ENCODE measurements at regions not wholly inside any gene's neighbourhood (a gene's known extent, or its start where the extent isn't known, plus 50 kb on each side); places are given as distances from the start of the nearest gene placed in this dataset.
A peak's percentile ranks its signal among the peaks of the same experiment; 100 is the strongest.

- H3K4me3 ChIP-seq: no peak overlapping the region
- DNase-seq: peak in 1 of 2 donors; percentile 55
- H3K27me3 ChIP-seq: no peaks in the 10 kb centered on the region
- H3K4me1 ChIP-seq: no peaks in the 10 kb centered on the region
- no peak for TF ChIP-seq CTCF (IDR thresholded peaks at IDR 0.05)
- TF ChIP-seq POLR2A (IDR thresholded peaks at IDR 0.05): no peak
- intact Hi-C loops (cut with DNase I; ENCODE audit: low total_unique reads): no loop called here
- no peaks in the 10 kb centered on the region for H3K36me3 ChIP-seq
- H3K9me3 ChIP-seq: no peaks in the 10 kb centered on the region
- H3K27ac ChIP-seq: no peak overlapping the region
Measured at GRCh38 chr5:97266576-97266975, 83.5 kb upstream of the RIOK2 start.

- no peaks in the 10 kb centered on the region for H3K36me3 ChIP-seq
- H3K4me1 ChIP-seq: no peaks in the 10 kb centered on the region
- no peak for DNase-seq
- no peaks in the 10 kb centered on the region for H3K9me3 ChIP-seq
- H3K4me3 ChIP-seq: no peak overlapping the region
- H3K27me3 ChIP-seq: no peaks in the 10 kb centered on the region
- intact Hi-C loops (cut with DNase I; ENCODE audit: low total_unique reads): no loop called here
- TF ChIP-seq POLR2A (IDR thresholded peaks at IDR 0.05) (no peak), CTCF (IDR thresholded peaks at IDR 0.05) (no peak)
- H3K27ac ChIP-seq: no peak overlapping the region
Measured at GRCh38 chr5:97267767-97268166, 84.7 kb upstream of the RIOK2 start.

GRCh38 chr5:97276474-97277120 is 93.5 kb upstream of the RIOK2 start:
- DNase-seq: no peak
- no peak overlapping the region for H3K27ac ChIP-seq
- no peaks in the 10 kb centered on the region for H3K27me3 ChIP-seq
- no peak for TF ChIP-seq POLR2A (IDR thresholded peaks at IDR 0.05)
- no peak for TF ChIP-seq CTCF (IDR thresholded peaks at IDR 0.05)
- no peaks in the 10 kb centered on the region for H3K9me3 ChIP-seq
- no peaks in the 10 kb centered on the region for H3K4me1 ChIP-seq
- no peak overlapping the region for H3K4me3 ChIP-seq
- intact Hi-C loops (cut with DNase I; ENCODE audit: low total_unique reads): no loop called here
- no peaks in the 10 kb centered on the region for H3K36me3 ChIP-seq

GRCh38 chr5:97281257-97281656 is 98.2 kb upstream of the RIOK2 start:
- Histone ChIP-seq H3K4me3 (no peak overlapping the region), H3K9me3 (no peaks in the 10 kb centered on the region), H3K27me3 (no peaks in the 10 kb centered on the region), H3K4me1 (no peaks in the 10 kb centered on the region), H3K36me3 (no peaks in the 10 kb centered on the region), H3K27ac (no peak overlapping the region)
- intact Hi-C loops (cut with DNase I; ENCODE audit: low total_unique reads): no loop called here
- no peak for DNase-seq
- TF ChIP-seq CTCF (IDR thresholded peaks at IDR 0.05): no peak
- TF ChIP-seq POLR2A (IDR thresholded peaks at IDR 0.05): no peak

GRCh38 chr5:97297063-97297703 is 114.1 kb upstream of the RIOK2 start:
- H3K36me3 ChIP-seq: no peaks in the 10 kb centered on the region
- no peaks in the 10 kb centered on the region for H3K9me3 ChIP-seq
- intact Hi-C loops (cut with DNase I; ENCODE audit: low total_unique reads): no loop called here
- no peaks in the 10 kb centered on the region for H3K27me3 ChIP-seq
- H3K4me3 ChIP-seq: no peak overlapping the region
- no peak for DNase-seq
- H3K27ac ChIP-seq: no peak overlapping the region
- TF ChIP-seq CTCF (IDR thresholded peaks at IDR 0.05): no peak
- no peak for TF ChIP-seq POLR2A (IDR thresholded peaks at IDR 0.05)
- H3K4me1 ChIP-seq: no peaks in the 10 kb centered on the region

All from uterus (tissue), 3 donors.